Calu3 (cell line): ENCODE measurements at regions not wholly inside any gene's neighbourhood (a gene's known extent, or its start where the extent isn't known, plus 50 kb on each side); places are given as distances from the start of the nearest gene placed in this dataset.
"Not testable (repeated sequence)": the region's sequence is repeated elsewhere in the genome, so short reads cannot be mapped to it uniquely, and the experiment has no call there.

Experiments
- BruUV-seq: library from RNA; stranded (reverse); fragments of 400-500 nt; replicated peaks from 2 replicates; lab custom pipeline; 2021; lab: Mats Ljungman, UMichigan
- CTCF ChIA-PET: fragments of 300-600 bp; sonication (Branson Sonifier 250); formaldehyde crosslinking; loops from one replicate; lab custom pipeline; 2022; ENCODE audit warnings: antibody characterized with exemption; lab: Charles Lee
- DNase-seq: peaks from one replicate; pipeline ENCODE4 v3.0.0; 2022
- H3K27ac Mint-ChIP-seq: one replicate; pipeline ENCODE4 v1.8.0; 2022; ENCODE audit warnings: mixed read lengths; ENCODE audit not compliant: unreplicated experiment
- H3K27me3 Mint-ChIP-seq: one replicate; pipeline ENCODE4 v1.8.0; 2022; ENCODE audit warnings: mixed read lengths; ENCODE audit not compliant: unreplicated experiment
- H3K36me3 Mint-ChIP-seq: one replicate; pipeline ENCODE4 v1.8.0; 2022; ENCODE audit warnings: mild to moderate bottlenecking, moderate library complexity, mixed read lengths; ENCODE audit not compliant: insufficient read depth, unreplicated experiment
- H3K4me1 Mint-ChIP-seq: one replicate; pipeline ENCODE4 v1.8.0; 2022; ENCODE audit warnings: mild to moderate bottlenecking, low read depth, mixed read lengths; ENCODE audit not compliant: unreplicated experiment
- H3K4me3 Mint-ChIP-seq: one replicate; pipeline ENCODE4 v1.8.0; 2022; ENCODE audit warnings: mild to moderate bottlenecking, low read depth, moderate library complexity, mixed read lengths; ENCODE audit not compliant: unreplicated experiment
- H3K9me3 Mint-ChIP-seq: one replicate; pipeline ENCODE4 v1.8.0; 2022; ENCODE audit warnings: low read depth, mixed read lengths; ENCODE audit not compliant: unreplicated experiment
- CTCF ChIP-seq: fragments of 200-600 bp; IDR thresholded peaks from one replicate; pipeline ENCODE4 v1.8.0; 2022; ENCODE audit warnings: antibody characterized with exemption; ENCODE audit not compliant: unreplicated experiment
- intact Hi-C: fragments of 100-400 bp; cut with micrococcal nuclease; formaldehyde crosslinking; loops from one replicate; pipeline ENCODE4 v1.10.0; 2022; ENCODE audit not compliant: unreplicated experiment

DNA sequence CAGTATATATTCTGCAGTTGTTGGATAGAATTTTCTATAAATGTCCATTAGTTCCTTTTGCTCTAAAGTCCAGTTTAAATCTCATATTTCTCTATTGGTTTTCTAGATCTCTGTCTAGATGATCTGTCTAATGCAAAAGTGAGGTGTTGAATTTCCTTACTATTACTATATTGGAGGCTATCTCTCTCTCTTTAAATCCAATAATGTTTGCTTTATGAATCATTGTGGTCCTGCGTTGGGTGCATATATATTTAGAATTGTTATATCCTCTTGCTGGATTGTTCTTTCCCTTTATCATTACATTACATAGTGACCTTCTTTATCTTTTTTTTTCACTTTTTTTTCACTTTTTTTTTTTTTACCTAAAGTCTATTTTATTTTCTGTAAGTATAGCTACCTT is 208.5 kb upstream of the ASCC3 start:
- peaks cover 5% of the 10 kb centered on the region for H3K9me3 Mint-ChIP-seq
- no peak overlapping the region for H3K27ac Mint-ChIP-seq
- peaks cover 5% of the 10 kb centered on the region for H3K36me3 Mint-ChIP-seq
- no peaks in the 10 kb centered on the region for H3K27me3 Mint-ChIP-seq
- no peak overlapping the region for H3K4me3 Mint-ChIP-seq
- no peak for TF ChIP-seq CTCF
- CTCF ChIA-PET = no interaction called here
- BruUV-seq = no TSS peak
- H3K4me1 Mint-ChIP-seq = peaks cover 14% of the 10 kb centered on the region
- intact Hi-C loops = loop anchor here (10.0 kb wide), 1 partner anchor 205 kb away; the partner anchor contains the start of gene ASCC3
- no peak for DNase-seq

- CTCF ChIA-PET = no interaction called here
- no peak overlapping the region for H3K4me3 Mint-ChIP-seq
- peaks cover 5% of the 10 kb centered on the region for H3K9me3 Mint-ChIP-seq
- H3K27me3 Mint-ChIP-seq = no peaks in the 10 kb centered on the region
- TF ChIP-seq CTCF = no peak
- no TSS peak for BruUV-seq
- no peak overlapping the region for H3K27ac Mint-ChIP-seq
- intact Hi-C loops = no loop called here
- H3K36me3 Mint-ChIP-seq = peaks cover 5% of the 10 kb centered on the region
- H3K4me1 Mint-ChIP-seq = peaks cover 14% of the 10 kb centered on the region
- DNase-seq = no peak
Measured at GRCh38 chr6:101090281-101090680, 209.2 kb upstream of the ASCC3 start.

DNA sequence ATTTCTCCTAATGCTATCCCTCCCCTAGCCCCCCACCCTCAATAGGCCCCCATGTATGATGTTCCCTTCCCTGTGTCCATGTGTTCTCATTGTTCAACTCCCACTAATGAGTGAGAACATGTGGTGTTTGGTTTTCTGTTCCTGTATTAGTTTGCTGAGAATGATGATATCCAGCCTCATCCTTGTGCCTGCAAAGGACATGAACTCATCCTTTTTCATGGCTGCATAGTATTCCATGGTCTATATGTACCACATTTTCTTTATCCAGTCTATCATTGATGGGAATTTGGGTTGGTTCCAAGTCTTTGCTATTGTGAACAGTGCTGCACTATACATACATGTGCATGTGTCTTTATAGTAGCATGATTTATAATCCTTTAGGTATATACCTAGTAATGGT is 217.5 kb upstream of the ASCC3 start:
- H3K4me1 Mint-ChIP-seq, H3K4me3 Mint-ChIP-seq, H3K9me3 Mint-ChIP-seq, H3K36me3 Mint-ChIP-seq, CTCF ChIA-PET, intact Hi-C loops, H3K27me3 Mint-ChIP-seq, BruUV-seq, H3K27ac Mint-ChIP-seq, DNase-seq: not testable (repeated sequence)

DNA sequence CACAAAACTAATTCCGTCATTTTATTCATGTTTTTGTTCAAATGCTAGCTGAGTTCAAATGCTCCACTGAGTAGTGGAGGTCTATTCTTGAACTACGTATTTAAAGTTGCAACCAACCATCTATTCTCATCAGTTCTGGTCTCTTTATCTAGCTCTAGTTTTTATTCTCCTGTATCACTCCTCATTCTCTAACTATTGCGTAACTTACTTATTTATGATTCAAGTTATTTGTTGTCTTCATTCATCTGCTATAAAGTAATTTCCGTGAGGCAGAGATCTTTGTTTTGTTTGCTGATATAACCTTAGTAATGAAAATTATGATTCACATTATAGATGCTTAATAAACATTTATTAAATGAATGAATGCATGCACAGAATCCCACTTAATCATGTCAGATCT is 221.6 kb upstream of the ASCC3 start:
- no peak for TF ChIP-seq CTCF
- intact Hi-C loops = no loop called here
- H3K36me3 Mint-ChIP-seq = no peaks in the 10 kb centered on the region
- no peak overlapping the region for H3K4me3 Mint-ChIP-seq
- no peak overlapping the region for H3K27ac Mint-ChIP-seq
- H3K9me3 Mint-ChIP-seq = peaks cover 7% of the 10 kb centered on the region
- no peak for DNase-seq
- no peaks in the 10 kb centered on the region for H3K27me3 Mint-ChIP-seq
- BruUV-seq = no TSS peak
- H3K4me1 Mint-ChIP-seq = no peaks in the 10 kb centered on the region
- CTCF ChIA-PET = no interaction called here

DNA sequence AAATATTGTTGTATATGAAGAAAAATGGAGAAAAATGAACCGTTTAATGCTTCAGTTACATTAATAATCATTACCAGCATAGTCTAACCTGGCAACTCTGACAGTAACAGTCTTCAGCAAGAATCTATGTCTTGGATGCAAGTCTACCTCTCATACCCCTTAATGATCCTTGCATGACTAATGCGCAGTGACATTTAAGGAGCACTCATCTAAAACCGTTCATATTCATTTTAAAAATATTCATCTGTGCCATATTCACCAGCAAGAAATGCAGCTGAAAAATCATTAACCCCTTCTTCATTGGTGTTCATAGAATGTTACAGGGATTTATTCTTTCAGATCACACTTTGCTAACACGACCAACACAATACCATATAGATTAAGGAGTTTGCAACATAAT is 227.2 kb upstream of the ASCC3 start:
- intact Hi-C loops = no loop called here
- H3K27me3 Mint-ChIP-seq = no peaks in the 10 kb centered on the region
- CTCF ChIA-PET = no interaction called here
- BruUV-seq = no TSS peak
- H3K9me3 Mint-ChIP-seq = no peaks in the 10 kb centered on the region
- H3K4me3 Mint-ChIP-seq = no peak overlapping the region
- H3K27ac Mint-ChIP-seq = no peak overlapping the region
- no peak for TF ChIP-seq CTCF
- no peak for DNase-seq
- no peaks in the 10 kb centered on the region for H3K36me3 Mint-ChIP-seq
- no peaks in the 10 kb centered on the region for H3K4me1 Mint-ChIP-seq
